ENCODE measurements at regions not wholly inside any gene's neighbourhood (a gene's known extent, or its start where the extent isn't known, plus 50 kb on each side); places are given as distances from the start of the nearest gene placed in this dataset.

DNA sequence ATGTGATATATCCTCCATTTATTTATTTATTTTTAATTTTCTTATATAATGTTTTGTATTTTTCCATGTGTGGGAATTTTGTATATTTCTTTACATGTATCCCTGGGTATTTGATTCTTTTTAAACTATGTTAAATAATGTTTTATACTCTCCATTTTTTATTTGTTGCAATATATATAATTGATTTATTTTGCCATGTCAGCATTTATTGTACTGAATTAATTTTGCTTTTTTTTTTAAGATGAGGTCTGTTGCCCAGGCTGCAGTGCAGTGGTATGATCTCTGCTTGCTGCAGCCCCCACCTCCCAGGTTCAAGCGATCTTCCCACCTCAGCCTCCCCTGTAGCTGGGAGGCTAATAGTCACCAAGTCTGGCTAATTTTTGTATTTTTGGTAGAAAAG, 187.4 kb downstream of the CDC14C start:
- no peaks in the 10 kb centered on the region for H3K36me3 Mint-ChIP-seq (ENCODE audit: low read depth)
- no peaks in the 10 kb centered on the region for H3K4me1 Mint-ChIP-seq
- no peak overlapping the region for H3K4me3 Mint-ChIP-seq
- POLR2A ChIA-PET, result no interaction called here
- intact Hi-C loops (cut with DNase I, micrococcal nuclease), result loop anchor here in 1 of 2 experiments (10.0 kb wide), 1 partner anchor 63 kb away; no protein-coding TSS in a partner anchor
- CTCF ChIA-PET, result no interaction called here
- no peaks in the 10 kb centered on the region for H3K27me3 Mint-ChIP-seq
- H3K9me3 Mint-ChIP-seq (ENCODE audit: low read depth), result peaks cover 2% of the 10 kb centered on the region
- ATAC-seq, result no peak
- H3K27ac Mint-ChIP-seq, result no peak overlapping the region
- DNase-seq, result no peak

DNA sequence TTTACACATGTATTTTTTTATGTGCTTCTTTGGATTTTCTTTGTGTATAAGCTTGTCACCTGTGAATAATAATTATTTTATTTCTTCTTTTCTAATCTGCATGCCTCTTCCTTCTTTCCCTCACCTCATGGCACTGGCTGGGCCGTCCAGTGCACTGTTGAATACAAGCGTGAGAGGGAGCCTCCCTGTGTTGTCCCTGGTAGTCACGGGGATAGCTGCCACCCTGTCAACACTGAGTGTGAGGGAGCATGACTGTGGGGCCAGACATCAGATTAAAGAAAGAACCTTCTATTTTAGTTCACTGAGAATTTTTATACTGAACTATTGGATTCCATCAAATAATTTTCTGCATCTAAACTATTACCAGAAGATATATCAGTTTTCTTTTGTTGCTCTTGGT, 187.9 kb downstream of the CDC14C start:
- Mint-ChIP-seq H3K36me3 (ENCODE audit: low read depth) (no peaks in the 10 kb centered on the region), H3K9me3 (ENCODE audit: low read depth) (peaks cover 2% of the 10 kb centered on the region), H3K4me3 (no peak overlapping the region), H3K27me3 (no peaks in the 10 kb centered on the region), H3K4me1 (no peaks in the 10 kb centered on the region), H3K27ac (no peak overlapping the region)
- CTCF ChIA-PET, result no interaction called here
- intact Hi-C loops (cut with DNase I, micrococcal nuclease), result loop anchor here in 1 of 2 experiments (10.0 kb wide), 1 partner anchor 63 kb away; no protein-coding TSS in a partner anchor
- DNase-seq (no peak), ATAC-seq (no peak)
- POLR2A ChIA-PET, result no interaction called here

DNA sequence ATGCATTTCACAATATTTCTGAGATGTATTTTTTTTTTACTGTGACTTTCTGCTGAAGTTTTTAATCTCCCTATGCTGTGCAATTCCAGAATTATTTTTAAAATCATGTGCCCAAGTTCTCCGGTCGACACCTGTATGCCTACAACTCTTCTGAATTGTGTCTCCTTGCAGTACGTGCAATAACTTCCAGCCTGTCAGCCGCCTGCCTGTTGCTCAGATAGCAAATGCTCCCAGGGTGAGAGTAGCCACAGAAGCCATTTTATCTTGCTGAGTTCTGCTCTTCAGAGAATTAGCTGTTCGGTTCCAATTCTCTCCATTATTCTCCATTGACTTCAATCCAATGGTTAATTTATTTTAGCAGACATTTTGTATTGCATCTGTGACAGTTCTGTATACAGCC, 188.3 kb downstream of the CDC14C start:
- POLR2A ChIA-PET, result no interaction called here
- Mint-ChIP-seq H3K27me3 (no peaks in the 10 kb centered on the region), H3K9me3 (ENCODE audit: low read depth) (peaks cover 2% of the 10 kb centered on the region), H3K4me3 (no peak overlapping the region), H3K36me3 (ENCODE audit: low read depth) (no peaks in the 10 kb centered on the region), H3K27ac (no peak overlapping the region), H3K4me1 (no peaks in the 10 kb centered on the region)
- ATAC-seq (no peak), DNase-seq (no peak)
- intact Hi-C loops (cut with DNase I, micrococcal nuclease), result loop anchor here in 1 of 2 experiments (10.0 kb wide), 1 partner anchor 62 kb away; no protein-coding TSS in a partner anchor
- CTCF ChIA-PET, result no interaction called here

DNA sequence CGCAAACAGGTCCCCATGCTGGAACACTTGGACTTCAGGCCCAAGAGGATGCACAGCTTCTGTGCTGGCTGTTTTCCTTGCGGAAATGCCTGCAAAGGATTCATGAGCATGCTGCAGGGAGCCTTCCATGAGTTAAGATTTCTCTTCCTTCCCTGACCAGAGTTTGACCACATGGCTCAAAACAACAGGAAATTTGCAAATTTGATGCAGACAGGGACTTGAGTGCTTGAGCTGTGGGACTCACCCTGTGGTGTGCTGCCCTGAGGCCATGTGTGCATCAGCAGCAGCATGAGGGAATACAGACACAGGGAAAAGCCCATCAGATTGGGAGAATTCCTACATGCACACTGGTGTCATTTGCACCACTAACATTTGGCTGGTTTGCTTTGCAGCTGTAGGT, 195.4 kb downstream of the CDC14C start:
- H3K4me3 Mint-ChIP-seq, result no peak overlapping the region
- CTCF ChIA-PET, result no interaction called here
- H3K36me3 Mint-ChIP-seq (ENCODE audit: low read depth), result no peaks in the 10 kb centered on the region
- H3K4me1 Mint-ChIP-seq, result no peaks in the 10 kb centered on the region
- ATAC-seq, result no peak
- intact Hi-C loops (cut with DNase I, micrococcal nuclease), result loop anchor here in 1 of 2 experiments (5.0 to 10.0 kb wide), 2 partner anchors 47 to 55 kb away; no protein-coding TSS in a partner anchor
- no peak overlapping the region for H3K27ac Mint-ChIP-seq
- H3K9me3 Mint-ChIP-seq (ENCODE audit: low read depth), result no peaks in the 10 kb centered on the region
- DNase-seq, result no peak
- no peaks in the 10 kb centered on the region for H3K27me3 Mint-ChIP-seq
- POLR2A ChIA-PET, result interaction anchor here (0.6 kb wide), 1 partner anchor 68 kb away, joined by 3 read pairs; no protein-coding TSS in a partner anchor

DNA sequence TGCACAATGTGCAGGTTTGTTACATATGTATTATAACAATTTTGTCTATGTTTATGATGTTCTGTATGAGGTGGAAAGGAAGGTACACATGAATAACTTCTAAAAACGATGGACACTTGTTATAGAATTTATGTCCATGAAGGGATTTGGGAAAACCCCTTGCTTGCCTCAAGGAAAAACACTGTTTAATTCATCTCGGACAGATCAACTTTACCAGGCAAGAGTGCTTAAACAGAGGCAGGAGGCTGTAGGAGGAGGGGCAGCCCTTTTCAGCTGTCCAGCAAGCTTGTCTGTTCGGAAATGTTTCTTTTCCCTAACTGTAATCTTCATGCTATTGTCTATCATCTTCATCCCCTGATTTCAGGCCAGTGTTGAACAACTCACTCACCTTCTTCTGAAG, 200.9 kb downstream of the CDC14C start:
- Mint-ChIP-seq H3K27me3 (no peaks in the 10 kb centered on the region), H3K4me3 (no peak overlapping the region)

DNA sequence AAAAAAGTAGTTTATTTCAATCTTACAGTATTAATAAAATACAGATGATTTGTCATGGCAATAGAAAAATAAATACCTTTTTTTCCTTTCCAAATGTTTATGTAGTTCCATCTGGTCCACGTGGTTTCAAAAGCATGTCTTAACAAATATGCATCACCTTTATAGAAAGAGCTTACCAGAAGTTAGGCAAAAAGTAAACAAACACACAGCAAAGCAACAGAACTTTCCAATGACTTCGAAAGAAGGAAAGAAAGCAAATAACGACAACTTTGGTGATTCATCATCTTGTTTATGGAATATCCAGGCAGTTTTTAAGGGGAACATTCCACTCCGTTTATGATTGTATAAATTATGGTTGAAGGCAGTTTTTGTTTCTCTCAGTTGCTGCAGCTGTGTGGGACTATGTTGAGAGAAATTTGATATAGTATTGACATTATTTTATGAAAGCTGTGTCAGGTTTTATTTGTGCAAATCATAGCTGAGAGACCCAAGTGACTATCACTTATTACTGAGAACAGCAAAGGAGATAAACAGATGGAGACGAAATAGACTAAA, 203.1 kb downstream of the CDC14C start:
- intact Hi-C loops (cut with DNase I, micrococcal nuclease), result no loop called here
- Mint-ChIP-seq H3K4me1 (no peaks in the 10 kb centered on the region), H3K27ac (no peak overlapping the region), H3K4me3 (no peak overlapping the region), H3K27me3 (no peaks in the 10 kb centered on the region), H3K9me3 (ENCODE audit: low read depth) (no peaks in the 10 kb centered on the region), H3K36me3 (ENCODE audit: low read depth) (no peaks in the 10 kb centered on the region)
- ATAC-seq (no peak), DNase-seq (no peak)
- CTCF ChIA-PET, result no interaction called here
- POLR2A ChIA-PET, result no interaction called here

More for the DNA sequence above, 200.9 kb downstream of the CDC14C start:
- Mint-ChIP-seq H3K36me3 (ENCODE audit: low read depth) (no peaks in the 10 kb centered on the region), H3K4me1 (no peaks in the 10 kb centered on the region), H3K9me3 (ENCODE audit: low read depth) (no peaks in the 10 kb centered on the region), H3K27ac (no peak overlapping the region)
- ATAC-seq (no peak), DNase-seq (no peak)
- ChIA-PET POLR2A (no interaction called here), CTCF (no interaction called here)
- intact Hi-C loops (cut with DNase I, micrococcal nuclease), result no loop called here

DNA sequence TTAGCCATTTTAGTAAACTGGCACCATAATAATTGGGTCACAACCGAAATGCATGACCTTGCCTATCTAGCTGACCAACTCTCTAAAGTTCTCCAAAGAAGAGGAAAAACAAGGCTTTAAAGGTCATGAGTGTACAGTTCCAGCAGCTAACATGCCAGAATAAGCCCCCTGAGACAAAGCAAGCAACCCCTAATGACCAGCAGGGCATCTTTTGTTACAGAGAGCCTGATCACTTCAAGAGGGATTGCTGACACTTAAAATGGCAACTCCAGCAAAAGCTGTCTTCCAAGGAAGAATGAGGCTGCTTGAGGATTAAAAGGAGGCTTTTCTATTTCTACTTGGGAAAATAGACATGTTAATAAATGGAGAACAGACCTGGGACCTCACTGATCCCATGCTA, 213.6 kb downstream of the CDC14C start:
- intact Hi-C loops (cut with DNase I, micrococcal nuclease), result loop anchor here in 1 of 2 experiments (2.0 kb wide), 1 partner anchor 19 kb away; no protein-coding TSS in a partner anchor
- ChIA-PET POLR2A (no interaction called here), CTCF (no interaction called here)
- DNase-seq (no peak), ATAC-seq (no peak)
- Mint-ChIP-seq H3K27me3 (no peaks in the 10 kb centered on the region), H3K9me3 (ENCODE audit: low read depth) (no peaks in the 10 kb centered on the region), H3K36me3 (ENCODE audit: low read depth) (no peaks in the 10 kb centered on the region), H3K4me3 (no peak overlapping the region), H3K27ac (no peak overlapping the region), H3K4me1 (no peaks in the 10 kb centered on the region)

DNA sequence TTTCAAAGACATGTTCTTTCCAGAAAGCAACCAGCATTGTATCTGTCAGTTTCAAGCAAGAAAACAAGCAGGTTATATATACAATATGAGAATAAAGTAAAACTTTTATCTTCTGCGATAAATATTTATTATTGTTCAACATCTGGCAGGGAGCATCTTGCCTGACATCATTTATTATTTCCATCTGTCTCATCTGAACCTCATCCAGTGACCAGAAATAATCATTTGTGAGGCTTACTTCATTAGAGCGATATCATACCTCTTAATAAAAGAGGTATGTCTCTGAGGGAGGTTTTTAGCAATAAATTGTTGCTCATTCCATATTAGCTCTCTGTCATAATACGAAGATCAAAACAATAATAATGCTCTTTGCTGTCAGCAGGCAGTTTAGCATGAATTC, 226.1 kb downstream of the CDC14C start:
- Mint-ChIP-seq H3K9me3 (ENCODE audit: low read depth) (peaks cover 2% of the 10 kb centered on the region), H3K4me3 (no peak overlapping the region), H3K27ac (no peak overlapping the region), H3K27me3 (no peaks in the 10 kb centered on the region), H3K4me1 (no peaks in the 10 kb centered on the region), H3K36me3 (ENCODE audit: low read depth) (no peaks in the 10 kb centered on the region)
- intact Hi-C loops (cut with DNase I, micrococcal nuclease), result no loop called here
- ATAC-seq, result no peak
- ChIA-PET CTCF (no interaction called here), POLR2A (no interaction called here)
- DNase-seq, result no peak

DNA sequence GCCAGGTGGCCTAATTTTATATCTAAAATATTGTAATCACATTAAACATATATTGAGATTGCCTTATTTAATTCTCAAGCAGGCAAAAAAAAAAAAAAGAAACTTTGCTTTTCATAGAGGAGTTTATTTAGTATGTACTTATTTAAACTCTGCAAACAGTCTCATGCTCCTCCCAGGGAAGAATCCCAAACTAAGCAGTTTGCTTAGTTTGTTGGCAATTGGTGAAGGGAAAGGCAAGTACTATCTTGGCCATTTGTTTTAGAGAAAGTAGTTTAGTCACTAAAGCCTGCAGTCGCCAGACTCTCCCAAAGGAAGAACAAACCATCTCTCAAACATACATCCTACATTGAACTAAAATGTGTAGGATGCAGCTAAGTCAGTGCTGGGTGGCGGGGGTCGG, 226.8 kb downstream of the CDC14C start:
- DNase-seq (no peak), ATAC-seq (no peak)
- intact Hi-C loops (cut with DNase I, micrococcal nuclease), result no loop called here
- POLR2A ChIA-PET, result no interaction called here
- Mint-ChIP-seq H3K36me3 (ENCODE audit: low read depth) (no peaks in the 10 kb centered on the region), H3K27me3 (no peaks in the 10 kb centered on the region), H3K4me1 (no peaks in the 10 kb centered on the region), H3K27ac (no peak overlapping the region), H3K9me3 (ENCODE audit: low read depth) (peaks cover 2% of the 10 kb centered on the region), H3K4me3 (no peak overlapping the region)
- CTCF ChIA-PET, result interaction anchor here (1.7 kb wide), 1 partner anchor 11 kb away, joined by 3 read pairs; no protein-coding TSS in a partner anchor

DNA sequence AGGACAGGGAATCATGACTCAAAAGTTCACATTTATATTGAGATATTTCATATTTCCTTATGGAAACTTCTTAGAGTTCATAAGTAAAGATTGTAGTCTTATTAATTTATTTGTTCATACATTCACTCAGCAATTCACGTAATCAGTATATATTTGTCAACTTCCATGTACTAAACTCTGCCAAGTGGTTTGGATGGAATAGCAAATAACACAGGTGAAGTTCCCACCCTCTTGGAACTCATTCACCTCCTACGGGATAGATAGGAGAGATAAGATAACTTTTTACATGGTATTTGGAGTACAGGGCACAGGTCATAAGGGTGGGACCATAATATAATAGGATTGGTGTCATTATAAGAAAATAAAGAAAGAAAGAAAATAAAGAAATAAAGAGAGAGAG, 234.0 kb downstream of the CDC14C start:
- no peak for ATAC-seq
- Mint-ChIP-seq H3K36me3 (ENCODE audit: low read depth) (no peaks in the 10 kb centered on the region), H3K4me3 (no peak overlapping the region)

DNA sequence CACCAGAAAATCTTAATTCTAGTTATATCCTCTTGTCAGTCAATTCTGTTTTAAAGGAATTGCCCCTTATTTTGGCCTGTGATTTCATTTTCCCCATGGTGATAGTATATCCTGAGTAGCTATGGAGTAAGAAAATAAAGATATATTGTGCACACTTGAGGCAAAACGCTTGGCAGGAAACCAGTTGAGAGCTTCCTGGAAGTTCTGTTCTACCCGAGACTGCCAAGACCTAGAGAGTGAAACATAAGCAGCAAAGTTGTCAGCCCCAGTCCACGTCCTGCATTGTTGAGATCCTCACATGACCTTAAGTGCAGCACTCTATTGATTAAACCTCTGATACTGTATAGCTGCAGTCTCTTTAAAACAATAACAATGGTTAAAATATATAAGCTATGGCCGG, 235.2 kb downstream of the CDC14C start:
- ATAC-seq (no peak), DNase-seq (no peak)
- H3K9me3 Mint-ChIP-seq (ENCODE audit: low read depth), result peaks cover 1% of the 10 kb centered on the region
- ChIA-PET CTCF (interaction anchor here (0.6 kb wide), 1 partner anchor 205 kb away, joined by 3 read pairs; no protein-coding TSS in a partner anchor), POLR2A (no interaction called here)
- H3K4me3 Mint-ChIP-seq, result no peak overlapping the region
- H3K27me3 Mint-ChIP-seq, result no peaks in the 10 kb centered on the region
- no peaks in the 10 kb centered on the region for H3K4me1 Mint-ChIP-seq
- intact Hi-C loops (cut with DNase I, micrococcal nuclease), result no loop called here
- H3K36me3 Mint-ChIP-seq (ENCODE audit: low read depth), result no peaks in the 10 kb centered on the region
- H3K27ac Mint-ChIP-seq, result no peak overlapping the region

More for the DNA sequence above, 234.0 kb downstream of the CDC14C start:
- no peak for DNase-seq
- ChIA-PET CTCF (no interaction called here), POLR2A (no interaction called here)
- H3K4me1 Mint-ChIP-seq, result no peaks in the 10 kb centered on the region
- H3K27ac Mint-ChIP-seq, result no peak overlapping the region
- peaks cover 1% of the 10 kb centered on the region for H3K9me3 Mint-ChIP-seq (ENCODE audit: low read depth)
- H3K27me3 Mint-ChIP-seq, result no peaks in the 10 kb centered on the region
- intact Hi-C loops (cut with DNase I, micrococcal nuclease), result no loop called here

DNA sequence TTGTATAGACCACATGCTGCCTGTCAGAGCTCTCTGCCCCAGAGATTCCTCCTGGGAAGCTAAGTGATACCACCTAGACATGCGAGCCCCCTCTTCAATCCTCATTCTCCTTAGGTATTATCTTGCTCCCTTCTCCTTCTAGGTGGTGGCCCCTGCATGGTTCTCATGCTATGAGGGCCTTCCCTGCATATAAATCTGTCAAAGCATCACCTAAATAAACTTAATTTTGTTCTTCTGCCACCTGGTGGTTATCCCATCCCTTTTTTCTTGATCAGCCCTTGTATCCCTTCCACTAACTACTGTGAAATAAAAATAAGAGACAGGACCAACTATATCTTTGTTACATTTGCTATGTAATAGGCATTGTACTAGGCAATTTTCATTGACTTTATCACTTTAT, 242.1 kb downstream of the CDC14C start:
- no peaks in the 10 kb centered on the region for H3K36me3 Mint-ChIP-seq (ENCODE audit: low read depth)
- ATAC-seq, result no peak
- H3K9me3 Mint-ChIP-seq (ENCODE audit: low read depth), result peaks cover 1% of the 10 kb centered on the region
- ChIA-PET POLR2A (no interaction called here), CTCF (no interaction called here)
- intact Hi-C loops (cut with DNase I, micrococcal nuclease), result loop anchor here in 1 of 2 experiments (5.0 kb wide), 2 partner anchors 164 to 869 kb away; no protein-coding TSS in a partner anchor
- DNase-seq, result no peak
- H3K27me3 Mint-ChIP-seq, result peaks cover 1% of the 10 kb centered on the region
- no peak overlapping the region for H3K4me3 Mint-ChIP-seq
- no peak overlapping the region for H3K27ac Mint-ChIP-seq
- H3K4me1 Mint-ChIP-seq, result no peaks in the 10 kb centered on the region
